ENCODE measurements at regions not wholly inside any gene's neighbourhood (a gene's known extent, or its start where the extent isn't known, plus 50 kb on each side); places are given as distances from the start of the nearest gene placed in this dataset.
"Not testable (repeated sequence)": the region's sequence is repeated elsewhere in the genome, so short reads cannot be mapped to it uniquely, and the experiment has no call there.

- no peak overlapping the region for H3K4me3 ChIP-seq (ENCODE audit: low read depth in 1 of 2, low read length in 1 of 2)
- no peak overlapping the region for H3K27ac ChIP-seq
- no peak for TF ChIP-seq CTCF (IDR thresholded peaks at IDR 0.05)
- no peaks in the 10 kb centered on the region for H3K36me3 ChIP-seq
- no peaks in the 10 kb centered on the region for H3K27me3 ChIP-seq
- no peaks in the 10 kb centered on the region for H3K9me3 ChIP-seq
- no peaks in the 10 kb centered on the region for H3K4me1 ChIP-seq (ENCODE audit: control insufficient read depth in 1 of 2, insufficient read depth in 1 of 2, low read depth in 1 of 2, low read length in 1 of 2)
These were observed 106.3 kb upstream of the ANKRD28 start for GRCh38 chr3:15903759-15904720.

- Histone ChIP-seq H3K27ac (no peak overlapping the region), H3K36me3 (no peaks in the 10 kb centered on the region), H3K27me3 (no peaks in the 10 kb centered on the region), H3K4me1 (ENCODE audit: control insufficient read depth in 1 of 2, insufficient read depth in 1 of 2, low read depth in 1 of 2, low read length in 1 of 2) (no peaks in the 10 kb centered on the region), H3K4me3 (ENCODE audit: low read depth in 1 of 2, low read length in 1 of 2) (no peak overlapping the region), H3K9me3 (no peaks in the 10 kb centered on the region)
- no peak for TF ChIP-seq CTCF (IDR thresholded peaks at IDR 0.05)
These were observed 107.3 kb upstream of the ANKRD28 start for GRCh38 chr3:15905041-15905440.

GRCh38 chr3:15907403-15907802 lies 109.6 kb upstream of the ANKRD28 start:
- H3K9me3 ChIP-seq: not testable (repeated sequence)

GRCh38 chr3:15918988-15919387 lies 121.2 kb upstream of the ANKRD28 start:
- no peaks in the 10 kb centered on the region for H3K4me1 ChIP-seq (ENCODE audit: control insufficient read depth in 1 of 2, insufficient read depth in 1 of 2, low read depth in 1 of 2, low read length in 1 of 2)
- no peaks in the 10 kb centered on the region for H3K36me3 ChIP-seq
- no peak for TF ChIP-seq CTCF (IDR thresholded peaks at IDR 0.05)
- H3K27me3 ChIP-seq: no peaks in the 10 kb centered on the region
- H3K4me3 ChIP-seq (ENCODE audit: low read depth in 1 of 2, low read length in 1 of 2): no peak overlapping the region
- H3K9me3 ChIP-seq: no peaks in the 10 kb centered on the region
- H3K27ac ChIP-seq: no peak overlapping the region

More at GRCh38 chr3:15907403-15907802, 109.6 kb upstream of the ANKRD28 start:
- H3K4me1 ChIP-seq (ENCODE audit: control insufficient read depth in 1 of 2, insufficient read depth in 1 of 2, low read depth in 1 of 2, low read length in 1 of 2); H3K4me3 ChIP-seq (ENCODE audit: low read depth in 1 of 2, low read length in 1 of 2); H3K36me3 ChIP-seq; H3K27ac ChIP-seq; H3K27me3 ChIP-seq: not testable (repeated sequence)

GRCh38 chr3:15919971-15920370 lies 122.2 kb upstream of the ANKRD28 start:
- Histone ChIP-seq H3K9me3 (no peaks in the 10 kb centered on the region), H3K36me3 (no peaks in the 10 kb centered on the region), H3K4me1 (ENCODE audit: control insufficient read depth in 1 of 2, insufficient read depth in 1 of 2, low read depth in 1 of 2, low read length in 1 of 2) (no peaks in the 10 kb centered on the region), H3K4me3 (ENCODE audit: low read depth in 1 of 2, low read length in 1 of 2) (no peak overlapping the region), H3K27ac (no peak overlapping the region), H3K27me3 (no peaks in the 10 kb centered on the region)
- no peak for TF ChIP-seq CTCF (IDR thresholded peaks at IDR 0.05)

GRCh38 chr3:15923640-15924405 lies 126.0 kb upstream of the ANKRD28 start:
- H3K27ac ChIP-seq: no peak overlapping the region
- no peaks in the 10 kb centered on the region for H3K36me3 ChIP-seq
- H3K4me1 ChIP-seq (ENCODE audit: control insufficient read depth in 1 of 2, insufficient read depth in 1 of 2, low read depth in 1 of 2, low read length in 1 of 2): no peaks in the 10 kb centered on the region
- H3K27me3 ChIP-seq: peaks cover 9% of the 10 kb centered on the region
- no peak for TF ChIP-seq CTCF (IDR thresholded peaks at IDR 0.05)
- H3K9me3 ChIP-seq: no peaks in the 10 kb centered on the region
- no peak overlapping the region for H3K4me3 ChIP-seq (ENCODE audit: low read depth in 1 of 2, low read length in 1 of 2)

Measured in neutrophil (primary cell).